H1 (cell line): ENCODE measurements at regions not wholly inside any gene's neighbourhood (a gene's known extent, or its start where the extent isn't known, plus 50 kb on each side); places are given as distances from the start of the nearest gene placed in this dataset.

ENCODE experiments used
- CTCF ChIA-PET: fragments of 300-600 bp; sonication (Branson Sonifier 250); formaldehyde crosslinking; loops from one replicate; lab custom pipeline; 2021; ENCODE audit not compliant: partially characterized antibody; lab: Charles Lee
- POLR2A ChIA-PET: fragments of 300-600 bp; sonication (Branson Sonifier 250); formaldehyde crosslinking; loops from one replicate; lab custom pipeline; 2021; ENCODE audit warnings: inconsistent platforms; ENCODE audit not compliant: partially characterized antibody; lab: Charles Lee
- DNase-seq, 2 experiments: peaks; one replicate each; pipeline versions ENCODE4 v3.0.0 to v3.0.0-alpha.2; 2010 to 2022; ENCODE audit warnings: low spot score in 2 of 2, low read depth in 1 of 2, mixed read lengths in 1 of 2
- FAIRE-seq: peaks from 2 replicates; lab custom pipeline; 2011; peaks lifted over from hg19 to GRCh38; lab: Jason Lieb, UNC
- H2AFZ ChIP-seq: 2 replicates; pipeline ENCODE4 v1.8.1; 2012; ENCODE audit warnings: low read length, inconsistent platforms
- H2AK5ac ChIP-seq: 2 replicates; pipeline ENCODE4 v1.6.1; 2013; ENCODE audit warnings: low read depth, low read length
- H2BK120ac ChIP-seq: replicated peaks from 2 replicates; pipeline ENCODE3; 2013; ENCODE audit warnings: low read depth, low read length, inconsistent platforms
- H2BK12ac ChIP-seq: 2 replicates; pipeline ENCODE4 v1.6.1; 2013; ENCODE audit warnings: low read depth, low read length
- H2BK15ac ChIP-seq: 2 replicates; pipeline ENCODE4 v1.6.1; 2013; ENCODE audit warnings: low read length
- H2BK20ac ChIP-seq: 2 replicates; pipeline ENCODE4 v1.6.1; 2013; ENCODE audit warnings: low read length
- H2BK5ac ChIP-seq: 2 replicates; pipeline ENCODE4 v1.6.1; 2013; ENCODE audit warnings: low read depth, low read length
- H3K14ac ChIP-seq: 2 replicates; pipeline ENCODE4 v1.6.1; 2013; ENCODE audit warnings: inconsistent platforms; ENCODE audit not compliant: insufficient read length
- H3K18ac ChIP-seq: 2 replicates; pipeline ENCODE4 v1.6.1; 2013; ENCODE audit warnings: low read length; ENCODE audit errors: extremely low read depth
- H3K23ac ChIP-seq: 2 replicates; pipeline ENCODE4 v1.6.1; 2013; ENCODE audit warnings: inconsistent platforms; ENCODE audit not compliant: insufficient read length
- H3K23me2 ChIP-seq: 2 replicates; pipeline ENCODE4 v1.6.1; 2013; ENCODE audit warnings: low read depth, low read length
- H3K27ac ChIP-seq: 2 replicates; pipeline ENCODE4 v1.6.1; 2011; ENCODE audit warnings: low read depth, low read length, inconsistent platforms
- H3K27me3 ChIP-seq, 4 experiments: replicated peaks in 1 of 4; 1 replicate in 1 of 4; 2 replicates in 3 of 4; pipeline versions ENCODE4 v1.6.1 to v1.8.1; 2011 to 2013; ENCODE audit warnings: low read length in 3 of 4, mild to moderate bottlenecking in 3 of 4, inconsistent platforms in 2 of 4, mixed read lengths in 2 of 4, moderate library complexity in 1 of 4; ENCODE audit not compliant: control insufficient read depth in 3 of 4, insufficient read depth in 3 of 4; ENCODE audit errors: extremely low read depth in 1 of 4
- H3K36me3 ChIP-seq, 4 experiments: 2 replicates each; pipeline versions ENCODE4 v1.6.1 to v1.8.1; 2011 to 2013; ENCODE audit warnings: mild to moderate bottlenecking in 4 of 4, low read length in 3 of 4, moderate library complexity in 2 of 4, control low read depth in 1 of 4, inconsistent platforms in 1 of 4; ENCODE audit not compliant: insufficient read depth in 4 of 4, control insufficient read depth in 2 of 4
- H3K4ac ChIP-seq: replicated peaks from 2 replicates; pipeline ENCODE3; 2013; ENCODE audit warnings: low read length, low read depth, mixed read lengths, inconsistent platforms; ENCODE audit not compliant: insufficient read length
- H3K4me1 ChIP-seq, 4 experiments: replicated peaks in 1 of 4; 1 replicate in 1 of 4; 2 replicates in 3 of 4; pipeline versions ENCODE4 v1.6.1 to v1.8.1; 2011 to 2013; ENCODE audit warnings: low read length in 3 of 4, inconsistent platforms in 2 of 4, mixed read lengths in 1 of 4; ENCODE audit not compliant: insufficient read depth in 4 of 4, control insufficient read depth in 3 of 4
- H3K4me2 ChIP-seq, 2 experiments: 2 replicates each; pipeline versions ENCODE4 v1.6.1 to v1.8.1; 2011 to 2013; ENCODE audit warnings: low read depth in 2 of 2, low read length in 2 of 2, control low read depth in 1 of 2, inconsistent platforms in 1 of 2, mild to moderate bottlenecking in 1 of 2; ENCODE audit not compliant: insufficient read depth in 1 of 2
- H3K4me3 ChIP-seq, 4 experiments: fragments of 200-600, 300-600 bp in 1 of 4; sonication (generic), shearing (Covaris generic), sonication (Bioruptor Twin) in 1 of 4; 2 replicates each; pipeline versions ENCODE4 v1.5.1 to v1.8.1; 2011 to 2016; ENCODE audit warnings: low read length in 4 of 4, low read depth in 3 of 4, control low read depth in 2 of 4, inconsistent platforms in 2 of 4, mild to moderate bottlenecking in 2 of 4, mixed read lengths in 1 of 4, moderate library complexity in 1 of 4; ENCODE audit not compliant: insufficient read depth in 2 of 4; ENCODE audit errors: extremely low read depth in 1 of 4
- H3K56ac ChIP-seq: replicated peaks from 2 replicates; pipeline ENCODE3; 2013; ENCODE audit warnings: low read depth, mild to moderate bottlenecking, mixed read lengths, low read length, inconsistent platforms; ENCODE audit not compliant: insufficient read length
- H3K79me1 ChIP-seq: 2 replicates; pipeline ENCODE4 v1.6.1; 2013; ENCODE audit warnings: low read depth, low read length, control low read depth
- H3K79me2 ChIP-seq, 2 experiments: 2 replicates each; pipeline versions ENCODE4 v1.6.1 to v1.8.1; 2012 to 2013; ENCODE audit warnings: low read length in 2 of 2, mild to moderate bottlenecking in 2 of 2, inconsistent platforms in 1 of 2; ENCODE audit not compliant: insufficient read depth in 2 of 2, control insufficient read depth in 1 of 2
- H3K9ac ChIP-seq, 4 experiments: replicated peaks in 1 of 4; 1 replicate in 1 of 4; 2 replicates in 3 of 4; pipeline versions ENCODE4 v1.6.1 to v1.8.1; 2011 to 2013; ENCODE audit warnings: low read depth in 3 of 4, low read length in 3 of 4, control low read depth in 2 of 4, mild to moderate bottlenecking in 2 of 4, moderate library complexity in 2 of 4, inconsistent platforms in 1 of 4; ENCODE audit errors: extremely low read depth in 1 of 4
- H3K9me3 ChIP-seq, 2 experiments: 2 replicates each; pipeline versions ENCODE4 v1.6.1 to v1.8.1; 2012 to 2013; ENCODE audit warnings: mild to moderate bottlenecking in 2 of 2, moderate library complexity in 2 of 2, control low read depth in 1 of 2, inconsistent platforms in 1 of 2, low read depth in 1 of 2, low read length in 1 of 2, mixed read lengths in 1 of 2; ENCODE audit not compliant: insufficient read depth in 2 of 2
- H4K20me1 ChIP-seq, 2 experiments: replicated peaks in 1 of 2; 2 replicates each; pipeline versions ENCODE3 to v1.8.1; 2011 to 2013; ENCODE audit warnings: inconsistent platforms in 2 of 2, low read length in 2 of 2, mild to moderate bottlenecking in 1 of 2; ENCODE audit not compliant: insufficient read depth in 2 of 2, control insufficient read depth in 1 of 2
- H4K5ac ChIP-seq: 2 replicates; pipeline ENCODE4 v1.6.1; 2013; ENCODE audit warnings: low read length, low read depth, mixed read lengths, inconsistent platforms; ENCODE audit not compliant: insufficient read length
- H4K8ac ChIP-seq: 2 replicates; pipeline ENCODE4 v1.8.0; 2013; ENCODE audit warnings: mild to moderate bottlenecking, moderate library complexity, low read length, inconsistent platforms; ENCODE audit not compliant: insufficient read depth; ENCODE audit errors: extremely low read depth
- H4K91ac ChIP-seq: replicated peaks from 2 replicates; pipeline ENCODE3; 2013; ENCODE audit warnings: low read length, mixed read lengths, inconsistent platforms; ENCODE audit not compliant: insufficient read length
- ATF2 ChIP-seq: IDR thresholded peaks from 2 replicates; pipeline ENCODE4 v1.6.1; 2012; ENCODE audit warnings: low read length, inconsistent platforms
- BACH1 ChIP-seq: IDR thresholded peaks from 2 replicates; pipeline ENCODE4 v1.6.1; 2012; ENCODE audit warnings: low read length, improper control_type of control experiment
- BCL11A ChIP-seq, 2 experiments: IDR thresholded peaks; one replicate each; pipeline ENCODE4 v1.6.1; 2011; ENCODE audit warnings: low read depth in 2 of 2, low read length in 2 of 2, mild to moderate bottlenecking in 2 of 2
- CBX8 ChIP-seq: fragments of 300-800, 300-1000 bp; sonication (generic); IDR thresholded peaks from 2 replicates; pipeline ENCODE4 v1.7.1; 2016; ENCODE audit warnings: low read depth, low read length, borderline replicate concordance
- CEBPB ChIP-seq: IDR thresholded peaks from 2 replicates; pipeline ENCODE4 v1.6.1; 2012; ENCODE audit warnings: low read depth, low read length
- GTF2F1 ChIP-seq: IDR thresholded peaks from 2 replicates; pipeline ENCODE4 v1.6.1; 2012; ENCODE audit warnings: low read depth, low read length, improper control_type of control experiment, borderline replicate concordance
- KDM1A ChIP-seq: fragments of 200-600, 300-600 bp; sonication (generic); IDR thresholded peaks from 2 replicates; pipeline ENCODE4 v1.7.1; 2016; ENCODE audit warnings: mild to moderate bottlenecking, low read length, borderline replicate concordance
- POLR2AphosphoS5 ChIP-seq: IDR thresholded peaks from 2 replicates; pipeline ENCODE4 v1.6.1; 2011; ENCODE audit warnings: low read depth, low read length
- RNF2 ChIP-seq: fragments of 200-900, 300-1000 bp; sonication (generic); IDR thresholded peaks from 2 replicates; pipeline ENCODE4 v1.7.1; 2016; ENCODE audit warnings: borderline replicate concordance, low read depth, mild to moderate bottlenecking, antibody characterized with exemption, low read length; ENCODE audit not compliant: poor library complexity, severe bottlenecking; ENCODE audit errors: missing control alignments
- SIN3A ChIP-seq, 2 experiments: IDR thresholded peaks in 1 of 2; conservative IDR thresholded peaks in 1 of 2; 2 replicates each; pipeline ENCODE4 v1.6.1; 2011 to 2012; ENCODE audit warnings: low read length in 2 of 2, improper control_type of control experiment in 1 of 2, low read depth in 1 of 2, mild to moderate bottlenecking in 1 of 2
- SIRT6 ChIP-seq: IDR thresholded peaks from one replicate; pipeline ENCODE4 v1.7.1; 2012; ENCODE audit warnings: low read length, inconsistent platforms
- WGBS, 2 experiments: shearing (Covaris generic) in 1 of 2; methylation state at CpG; one replicate each; pipeline versions ENCODE4 v1.1.6 to v1.1.7; 2013 to 2015; ENCODE audit warnings: low lambda C conversion rate in 2 of 2, mixed read lengths in 2 of 2, inconsistent platforms in 1 of 2, low coverage in 1 of 2, missing lambda C conversion rate in 1 of 2; ENCODE audit not compliant: insufficient replicate concordance in 2 of 2, insufficient coverage in 1 of 2, insufficient read length in 1 of 2; ENCODE audit errors: extremely low coverage in 1 of 2, missing lambda C conversion rate in 1 of 2; 5-methylcytosine and 5-hydroxymethylcytosine counted together

- no peaks in the 10 kb centered on the region for H3K79me2 ChIP-seq
- no peak overlapping the region for H3K56ac ChIP-seq
- H2BK15ac ChIP-seq: no peak overlapping the region
- H4K20me1 ChIP-seq: no peaks in the 10 kb centered on the region
- no peak overlapping the region for H2BK20ac ChIP-seq
- no peak overlapping the region for H3K4ac ChIP-seq
- H4K5ac ChIP-seq: no peak overlapping the region
- H3K4me1 ChIP-seq: no peaks in the 10 kb centered on the region
- H4K8ac ChIP-seq: no peak overlapping the region
- H3K36me3 ChIP-seq: no peaks in the 10 kb centered on the region; a peak in 1 of 8 replicates
- no peaks in the 10 kb centered on the region for H3K79me1 ChIP-seq
- WGBS, 2 experiments: 93% methylated on average over 5 of the region's 5 CpGs; no CpG with 5 or more reads in 1 of the 2 experiments
- H4K91ac ChIP-seq: no peak overlapping the region
- no peaks in the 10 kb centered on the region for H3K27me3 ChIP-seq
- no peak overlapping the region for H2AK5ac ChIP-seq
- no peak overlapping the region for H3K14ac ChIP-seq
- H3K9ac ChIP-seq: no peak overlapping the region
- FAIRE-seq: no peak
- H3K23me2 ChIP-seq: no peaks in the 10 kb centered on the region
- no peak overlapping the region for H2AFZ ChIP-seq
- H2BK12ac ChIP-seq: no peak overlapping the region
- ChIA-PET POLR2A (no interaction called here), CTCF (no interaction called here)
- H3K4me3 ChIP-seq: no peak overlapping the region
- H3K18ac ChIP-seq: no peak overlapping the region
- no peak for DNase-seq
- H3K23ac ChIP-seq: no peak overlapping the region
- H3K9me3 ChIP-seq: peaks cover 0 to 9% of the 10 kb centered on the region in 2 experiments; a peak in 1 of 4 replicates
- no peak overlapping the region for H2BK5ac ChIP-seq
- no peak overlapping the region for H3K27ac ChIP-seq
- no peak overlapping the region for H3K4me2 ChIP-seq
- H2BK120ac ChIP-seq: no peak overlapping the region
- TF ChIP-seq SIN3A (conservative IDR thresholded peaks at IDR 0.05 in 1 of 2, IDR thresholded peaks at IDR 0.05 in 1 of 2; ENCODE audit: low read depth in 1 of 2, low read length in 2 of 2) (no peak), KDM1A (no peak), POLR2AphosphoS5 (no peak), GTF2F1 (no peak), CBX8 (no peak), ATF2 (no peak), BACH1 (no peak), CEBPB (no peak), RNF2 (no peak), SIRT6 (no peak), BCL11A (IDR thresholded peaks at IDR 0.05; ENCODE audit: low read depth in 2 of 2, low read length in 2 of 2) (no peak)
Measured at GRCh38 chr6:156420172-156420993, 356.8 kb upstream of the ARID1B start.
